Left cardiac atrium (tissue), 4 donors: ENCODE measurements at regions not wholly inside any gene's neighbourhood (a gene's known extent, or its start where the extent isn't known, plus 50 kb on each side); places are given as distances from the start of the nearest gene placed in this dataset.
"Not testable (repeated sequence)": the region's sequence is repeated elsewhere in the genome, so short reads cannot be mapped to it uniquely, and the experiment has no call there.

Experiments
- ATAC-seq, 2 donors: fragments of 200-7000 bp; cut with Tn5 transposase; one replicate each; pipeline ENCODE4 v1.9.1; 2020; ENCODE audit warnings: mild to moderate bottlenecking in 2 of 2, moderate library complexity in 2 of 2
- DNase-seq: peaks from one replicate; pipeline ENCODE4 v3.0.0-alpha.2; 2020
- intact Hi-C, 2 donors: fragments of 100-400 bp; cut with DNase I; formaldehyde crosslinking; loops; one replicate each; pipeline versions ENCODE4 v1.14.1 to v1.15.1; 2022 to 2023
- donor health status: DM: no; HTN: yes; CAD: no.
- donor health status: DM: no; HTN: yes; CAD: no; lungs with severe emphysema.
- donor health status: DM: yes; HTN: yes; CAD: no.
- donor health status: Dilated cardiomyopathy.

DNA sequence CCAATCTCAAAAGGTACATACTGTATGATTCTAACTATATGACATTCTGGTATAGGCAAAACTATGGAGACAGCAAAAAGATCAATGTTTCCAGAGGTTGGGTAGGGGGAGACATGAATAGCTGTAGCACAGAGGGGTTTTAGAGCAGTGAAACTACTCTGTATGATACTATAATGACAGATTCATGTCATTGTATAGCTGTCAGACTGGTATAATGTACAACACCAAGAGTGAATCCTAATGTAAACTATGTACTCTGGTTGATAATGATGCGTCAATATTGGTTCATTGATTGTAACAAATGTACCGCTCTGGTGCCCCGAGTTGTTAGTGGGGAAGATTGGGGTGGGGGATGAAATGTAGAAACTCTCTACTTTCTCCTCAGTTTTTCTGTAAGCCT lies 172.4 kb upstream of the SPOPL start:
- ATAC-seq = no peak
- intact Hi-C loops = no loop called here
- no peak for DNase-seq

DNA sequence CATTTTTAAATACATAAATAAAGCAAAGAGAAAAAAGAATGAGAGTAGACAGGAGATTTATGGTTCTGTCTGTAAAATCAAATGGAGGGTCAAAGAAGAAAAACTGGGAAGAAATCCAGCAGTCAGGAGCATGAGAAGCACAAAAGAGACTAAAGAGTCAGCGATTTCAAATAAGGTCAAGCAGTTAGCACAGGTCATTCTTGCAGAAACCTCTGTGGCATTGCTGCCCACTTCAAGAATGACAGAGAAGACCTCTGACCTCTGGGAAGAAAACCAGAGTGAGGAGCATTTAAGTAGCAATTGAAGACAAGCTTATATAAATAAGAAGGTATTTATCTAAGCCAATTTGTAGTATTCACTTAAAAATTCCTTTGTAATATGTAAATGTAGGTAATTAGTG lies 172.0 kb upstream of the SPOPL start:
- intact Hi-C loops = no loop called here
- no peak for DNase-seq
- ATAC-seq = no peak

DNA sequence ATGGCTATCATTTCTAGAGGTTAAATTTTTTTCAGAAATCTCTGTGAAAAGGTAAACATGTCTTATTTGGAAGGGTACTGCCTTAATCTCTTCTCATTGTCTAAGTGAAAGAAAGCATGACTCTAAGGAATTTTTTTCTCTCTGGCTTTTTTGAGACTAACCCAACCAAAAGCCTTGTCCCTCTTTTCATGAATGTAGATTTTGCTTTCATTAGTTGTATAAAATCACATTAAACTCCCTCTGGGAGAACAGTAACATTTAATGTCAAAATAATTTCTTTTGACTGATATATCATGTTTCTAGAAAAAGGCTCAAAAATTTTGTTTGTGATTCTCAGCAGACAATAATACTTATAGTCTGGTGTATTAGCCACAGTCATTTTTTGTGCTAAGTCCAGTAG lies 168.4 kb upstream of the SPOPL start:
- no peak for DNase-seq
- ATAC-seq = no peak
- intact Hi-C loops = no loop called here

DNA sequence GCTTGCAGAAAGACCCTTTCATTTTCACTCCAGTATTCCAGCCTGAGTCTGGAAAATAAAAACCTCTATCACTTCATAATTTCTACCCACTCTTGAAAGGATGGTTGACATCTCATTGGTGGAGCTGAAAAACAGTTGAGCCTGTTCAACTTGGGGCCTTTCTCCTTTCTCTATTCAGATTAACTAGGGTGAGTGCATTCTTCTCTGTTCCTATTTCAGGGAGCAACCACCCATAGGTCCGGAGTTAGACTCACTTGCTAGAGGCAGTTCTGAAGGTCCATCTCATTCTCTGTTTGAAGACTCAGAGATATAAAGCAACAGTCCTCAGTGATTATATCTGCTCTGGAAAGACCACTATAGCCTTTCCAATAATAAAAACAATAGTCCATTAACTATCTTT lies 167.9 kb upstream of the SPOPL start:
- ATAC-seq (no peak), DNase-seq (no peak)
- intact Hi-C loops = no loop called here

DNA sequence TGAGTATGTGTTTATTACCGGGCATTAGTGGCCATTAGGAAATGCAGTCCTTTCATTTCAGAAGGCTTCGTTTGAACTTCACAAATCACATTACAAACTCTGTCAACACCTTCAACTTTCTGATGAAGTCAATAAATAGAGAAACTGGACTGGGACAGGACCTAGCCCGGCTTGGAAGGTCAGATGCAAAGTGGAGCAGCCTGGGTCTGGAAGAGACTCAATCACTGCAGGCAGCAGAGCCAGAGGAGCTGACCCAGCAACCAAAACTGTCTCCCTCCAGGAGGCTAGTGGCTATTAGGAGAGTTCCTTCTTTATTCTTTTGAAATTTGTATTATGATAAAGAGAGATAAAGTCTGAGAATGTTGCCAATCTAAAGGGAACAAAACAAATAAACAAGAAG lies 167.2 kb upstream of the SPOPL start:
- intact Hi-C loops = no loop called here
- ATAC-seq (peak; percentile 29 to 65), DNase-seq (no peak)

DNA sequence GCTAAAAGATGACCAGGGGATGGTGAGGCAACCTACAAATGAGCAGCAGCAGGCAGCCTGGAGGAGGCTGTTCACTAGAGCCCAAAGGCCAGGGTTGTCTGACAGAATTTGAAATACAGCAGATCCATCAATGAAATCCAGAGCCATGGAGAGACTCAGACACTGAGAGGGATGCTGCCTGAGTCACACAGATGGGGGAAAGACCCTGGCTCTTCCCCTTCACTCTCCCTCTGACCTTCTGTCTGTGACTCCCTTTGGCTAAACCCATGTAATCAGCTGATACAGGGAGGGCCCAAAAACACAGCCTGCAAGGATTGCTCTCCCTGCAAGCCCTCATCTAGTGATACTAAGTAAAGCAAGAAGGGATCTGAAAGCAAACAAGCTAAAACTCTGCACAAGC lies 166.5 kb upstream of the SPOPL start:
- DNase-seq (no peak), ATAC-seq (peak in 1 of 2 donors; percentile 38)

GRCh38 chr2:138336146-138336545 lies 165.4 kb upstream of the SPOPL start:
- intact Hi-C loops = no loop called here
- no peak for DNase-seq
- ATAC-seq = no peak

More for the DNA sequence above, 166.5 kb upstream of the SPOPL start:
- intact Hi-C loops = no loop called here

DNA sequence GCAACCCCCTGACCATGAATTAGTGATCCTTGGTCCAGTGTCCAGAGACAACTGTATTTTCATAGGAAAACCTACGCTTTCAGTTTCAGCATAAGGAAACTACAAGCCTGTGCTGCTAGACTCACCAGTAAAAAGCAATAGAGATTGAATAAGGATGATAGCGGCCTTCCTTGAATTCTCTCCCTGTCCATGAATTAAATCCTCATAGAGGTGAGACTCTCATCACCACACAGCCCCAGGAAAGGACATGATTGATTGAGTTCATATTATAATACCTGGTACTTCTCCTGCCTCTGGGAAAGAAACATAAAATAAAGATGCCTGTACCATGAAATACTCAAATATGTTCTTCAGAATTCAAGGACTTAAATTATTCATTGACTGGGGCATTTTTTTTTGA lies 146.3 kb upstream of the SPOPL start:
- no peak for DNase-seq
- intact Hi-C loops = no loop called here
- ATAC-seq = no peak

- peak; percentile 24 to 68 for ATAC-seq
- intact Hi-C loops = no loop called here
- no peak for DNase-seq
Observed at GRCh38 chr2:138356178-138356577, 145.4 kb upstream of the SPOPL start.

GRCh38 chr2:138359532-138359931 lies 142.0 kb upstream of the SPOPL start:
- ATAC-seq = no peak
- intact Hi-C loops = no loop called here
- no peak for DNase-seq

- intact Hi-C loops = no loop called here
- no peak for DNase-seq
- peak in 1 of 2 donors; percentile 91 for ATAC-seq
Observed at GRCh38 chr2:138364554-138365162, 136.9 kb upstream of the SPOPL start.

DNA sequence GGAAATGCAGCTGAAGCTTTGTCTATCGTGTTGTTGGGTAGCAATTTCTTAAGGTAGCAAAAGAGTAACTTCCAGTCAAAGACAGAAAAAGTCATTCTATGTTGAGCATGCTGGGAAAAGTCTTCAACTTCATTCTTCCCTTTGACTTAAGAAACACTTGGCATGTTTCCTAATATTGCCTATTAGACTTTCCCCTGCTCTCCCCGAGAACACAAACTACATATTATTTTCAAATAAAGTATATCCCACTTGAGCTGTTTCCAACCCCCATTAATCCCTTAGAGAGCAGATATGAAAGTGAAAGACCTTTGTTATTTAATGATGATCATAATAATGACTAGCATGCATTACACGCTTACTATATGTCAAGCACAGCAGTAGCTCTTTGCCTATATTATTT lies 136.0 kb upstream of the SPOPL start:
- no peak for ATAC-seq
- no peak for DNase-seq
- intact Hi-C loops = no loop called here

DNA sequence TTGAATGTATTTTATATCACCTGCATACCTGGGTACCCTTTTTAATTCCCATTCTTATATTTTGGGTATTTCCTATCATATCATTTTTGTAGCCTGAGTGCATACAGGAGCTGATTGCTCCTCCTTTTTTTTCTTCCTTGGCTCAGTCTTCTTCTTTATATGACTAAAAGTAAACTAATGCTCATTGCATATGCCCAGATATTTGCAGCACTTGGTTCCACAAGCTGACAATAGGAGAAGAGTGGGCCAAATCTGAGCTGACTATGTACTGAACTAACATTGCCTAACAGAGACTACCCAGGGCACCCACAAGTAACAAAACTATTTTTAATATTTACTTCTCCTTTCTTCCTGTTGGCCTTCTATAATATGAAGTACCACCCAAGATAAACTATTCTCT lies 131.7 kb upstream of the SPOPL start:
- intact Hi-C loops = loop anchor here (5.0 to 10.0 kb wide), 3 partner anchors 412 to 425 kb away; partner anchors contain the start of gene NXPH2 (in 1 of the 2)
- DNase-seq (no peak), ATAC-seq (no peak)

- no peak for ATAC-seq
- intact Hi-C loops = loop anchor here (5.0 to 10.0 kb wide), 3 partner anchors 408 to 429 kb away; partner anchors contain the start of gene NXPH2 (in 1 of the 2)
- no peak for DNase-seq
Observed at GRCh38 chr2:138373993-138374408, 127.6 kb upstream of the SPOPL start.

DNA sequence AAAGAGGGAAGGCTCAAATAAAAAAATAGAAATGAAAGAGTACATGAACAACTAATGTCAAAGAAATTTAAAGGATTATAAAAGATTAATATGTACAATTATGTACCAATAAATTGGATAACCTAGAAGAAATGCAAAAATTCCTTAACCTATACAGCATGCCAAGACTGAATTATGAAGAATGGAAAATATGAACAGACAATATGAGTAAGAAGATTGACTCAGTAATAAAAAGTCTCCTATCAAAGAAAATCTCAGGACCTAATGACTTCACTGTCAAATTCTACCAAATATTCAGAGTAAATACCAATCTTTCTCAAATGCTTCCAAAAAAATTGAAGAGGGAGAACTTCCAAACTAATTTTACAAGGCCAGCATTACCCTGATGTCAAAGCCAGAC lies 120.2 kb upstream of the SPOPL start:
- ATAC-seq (no peak), DNase-seq (no peak)
- intact Hi-C loops = no loop called here

- intact Hi-C loops = no loop called here
- no peak for DNase-seq
Observed at GRCh38 chr2:138382672-138383071, 118.9 kb upstream of the SPOPL start.

DNA sequence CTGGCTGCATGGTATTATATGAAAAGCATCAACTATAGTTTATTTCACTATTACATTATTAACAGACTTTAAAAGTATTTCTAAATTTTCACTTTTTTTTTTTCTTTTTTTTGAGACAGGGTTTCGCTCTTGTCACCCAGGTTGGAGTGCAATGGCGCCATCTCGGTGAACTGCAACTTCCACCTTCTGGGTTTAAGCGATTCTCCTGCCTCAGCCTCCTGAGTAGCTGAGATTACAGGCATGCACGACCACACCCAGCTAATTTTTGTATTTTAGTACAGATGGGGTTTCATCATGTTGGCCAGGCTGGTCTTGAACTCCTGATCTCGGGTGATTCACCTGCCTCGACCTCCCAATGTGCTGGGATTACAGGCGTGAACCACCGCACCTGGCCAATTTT lies 115.4 kb upstream of the SPOPL start:
- ATAC-seq, DNase-seq, intact Hi-C loops: not testable (repeated sequence)

More at GRCh38 chr2:138382672-138383071, 118.9 kb upstream of the SPOPL start:
- ATAC-seq = no peak

DNA sequence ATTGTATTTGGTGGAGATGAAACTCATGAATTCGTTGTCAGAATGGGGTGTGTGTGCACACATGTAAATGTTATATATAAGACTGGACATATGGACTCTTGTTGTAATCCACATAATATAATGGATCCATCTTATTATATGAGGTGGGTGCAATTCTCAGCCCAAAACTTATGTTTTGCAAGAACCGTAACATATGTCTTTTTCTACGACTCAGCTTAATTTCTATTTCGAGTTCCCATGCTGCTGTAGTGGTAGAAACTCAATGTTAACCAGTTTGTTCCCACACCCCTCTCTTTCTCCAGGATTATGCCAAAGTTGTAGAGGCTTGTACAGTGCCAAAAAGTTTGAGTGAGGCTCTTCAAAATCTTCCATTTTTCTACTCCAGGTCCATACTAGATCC lies 112.5 kb upstream of the SPOPL start:
- no peak for DNase-seq
- ATAC-seq = no peak
- intact Hi-C loops = no loop called here

DNA sequence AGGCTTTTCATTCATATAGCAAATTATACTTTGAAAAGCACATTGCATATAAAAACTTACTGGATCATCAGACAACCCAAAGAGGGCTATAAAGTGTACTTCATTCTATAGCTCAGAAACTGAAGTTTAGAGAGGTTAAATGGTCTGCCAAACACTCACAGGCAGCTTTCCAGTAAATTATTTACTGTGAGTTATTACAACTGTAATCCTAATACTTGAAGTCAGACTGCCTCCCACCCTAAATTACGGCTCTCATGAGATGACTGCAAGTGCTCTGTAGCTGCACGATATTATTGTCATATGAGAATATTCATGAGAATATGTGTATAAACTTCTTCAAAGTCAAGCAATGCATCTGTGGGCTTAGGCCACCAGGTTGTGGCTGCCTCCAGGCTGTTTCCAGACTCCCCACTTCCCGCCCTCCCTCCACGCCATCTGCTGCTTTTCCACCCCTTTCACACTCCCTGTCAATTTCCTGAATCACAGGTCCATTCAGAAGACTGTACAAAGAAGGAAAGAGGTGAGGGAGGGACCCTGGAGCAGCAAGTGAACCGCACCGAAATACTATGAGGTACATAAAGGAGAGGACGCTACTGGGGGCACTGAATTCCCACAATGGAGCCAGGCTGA lies 111.1 kb upstream of the SPOPL start:
- intact Hi-C loops = no loop called here
- ATAC-seq = no peak
- DNase-seq = no peak

DNA sequence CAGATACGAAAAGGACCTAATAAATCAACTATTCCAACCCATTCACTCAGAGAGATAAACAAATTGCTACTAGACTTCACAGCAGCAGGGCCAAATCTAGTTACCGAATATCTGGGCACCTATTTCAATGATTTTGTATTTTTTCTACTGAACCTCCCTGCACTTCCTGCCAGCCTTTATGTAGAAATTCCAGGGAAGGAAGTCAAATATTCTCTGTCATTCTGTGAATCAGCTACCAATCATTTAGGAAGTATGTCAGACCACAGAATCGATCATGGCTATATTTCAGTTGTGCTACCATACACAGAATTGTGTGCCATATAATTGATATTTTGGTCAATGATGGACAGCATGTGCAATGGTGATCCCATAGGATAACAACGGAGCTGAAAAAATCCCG lies 109.6 kb upstream of the SPOPL start:
- intact Hi-C loops = no loop called here
- DNase-seq = no peak
- no peak for ATAC-seq
